ENCODE measurements at regions not wholly inside any gene's neighbourhood (a gene's known extent, or its start where the extent isn't known, plus 50 kb on each side); places are given as distances from the start of the nearest gene placed in this dataset.

- Histone ChIP-seq H3K4me3 (no peak overlapping the region), H3K4me1 (no peaks in the 10 kb centered on the region), H3K36me3 (no peaks in the 10 kb centered on the region), H3K4me2 (no peak overlapping the region), H3K27me3 (no peaks in the 10 kb centered on the region), H3K27ac (no peak overlapping the region), H3K9ac (no peak overlapping the region), H3K9me3 (replicated peaks in 1 of 11) (peaks cover 8 to 15% (median 12%) of the 10 kb centered on the region in 11 experiments; a peak in 19 of 22 replicates), H4K20me1 (no peaks in the 10 kb centered on the region)
- TF ChIP-seq Cebpa-rat (IDR thresholded peaks at IDR 0.05) = no peak
Observed at GRCh38 chr1:14090531-14090930, 390.5 kb downstream of the PRDM2 start.

- Histone ChIP-seq H3K4me3 (no peak overlapping the region), H3K36me3 (no peaks in the 10 kb centered on the region), H3K27me3 (no peaks in the 10 kb centered on the region), H3K4me1 (peaks cover 0 to 7% (median 0%) of the 10 kb centered on the region in 10 experiments; a peak in 3 of 20 replicates), H3K4me2 (no peak overlapping the region), H3K27ac (no peak overlapping the region), H3K9me3 (replicated peaks in 1 of 11) (peaks cover 8 to 14% (median 10%) of the 10 kb centered on the region in 11 experiments; a peak in 19 of 22 replicates), H4K20me1 (no peaks in the 10 kb centered on the region), H3K9ac (no peak overlapping the region)
- TF ChIP-seq Cebpa-rat (IDR thresholded peaks at IDR 0.05) = no peak
Observed at GRCh38 chr1:14094611-14095400, 394.8 kb downstream of the PRDM2 start.

DNA sequence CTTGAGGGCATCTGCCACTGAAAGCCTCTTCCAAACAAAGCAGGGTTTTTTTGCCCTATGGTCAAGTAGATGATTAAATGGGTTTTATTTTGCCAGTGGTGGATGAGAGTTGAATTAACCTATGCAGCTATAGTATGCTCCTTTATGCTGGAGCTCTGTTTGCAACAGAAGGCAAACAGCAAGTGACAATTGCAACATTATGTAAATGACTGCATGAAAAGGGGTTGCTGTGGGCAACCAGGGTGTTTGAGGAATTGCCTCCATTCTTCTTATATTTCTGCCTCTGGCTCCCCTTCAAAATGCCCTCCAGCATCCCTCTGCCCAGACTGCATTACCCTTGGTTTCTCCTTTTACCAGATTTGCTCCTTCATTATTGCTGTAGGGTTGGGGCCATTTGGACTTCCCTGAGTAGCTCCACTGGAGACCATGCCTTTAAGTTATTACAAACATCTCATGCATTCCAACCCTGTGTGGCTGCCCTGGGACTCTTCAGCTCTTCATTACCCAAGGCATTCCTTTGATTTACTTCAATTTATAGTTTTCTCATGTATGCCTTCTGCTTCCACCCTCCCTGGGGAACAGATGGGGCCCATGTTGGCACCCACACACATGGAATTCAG, 398.4 kb downstream of the PRDM2 start:
- Histone ChIP-seq H3K4me3 (no peak overlapping the region), H3K36me3 (no peaks in the 10 kb centered on the region), H3K9ac (no peak overlapping the region), H3K27ac (no peak overlapping the region), H3K27me3 (no peaks in the 10 kb centered on the region), H3K4me2 (no peak overlapping the region), H3K4me1 (peaks cover 0 to 7% (median 0%) of the 10 kb centered on the region in 10 experiments; a peak in 3 of 20 replicates), H4K20me1 (no peaks in the 10 kb centered on the region), H3K9me3 (replicated peaks in 1 of 11) (no peaks in the 10 kb centered on the region)
- TF ChIP-seq Cebpa-rat (IDR thresholded peaks at IDR 0.05) = no peak

GRCh38 chr1:14100444-14100843, 400.5 kb downstream of the PRDM2 start:
- Histone ChIP-seq H3K9ac (no peak overlapping the region), H3K4me3 (no peak overlapping the region), H3K27ac (no peak overlapping the region), H3K4me1 (peaks cover 0 to 7% (median 0%) of the 10 kb centered on the region in 10 experiments; a peak in 3 of 20 replicates), H3K36me3 (no peaks in the 10 kb centered on the region), H4K20me1 (no peaks in the 10 kb centered on the region), H3K9me3 (replicated peaks in 1 of 11) (no peaks in the 10 kb centered on the region), H3K27me3 (no peaks in the 10 kb centered on the region), H3K4me2 (no peak overlapping the region)
- TF ChIP-seq Cebpa-rat (IDR thresholded peaks at IDR 0.05) = no peak

GRCh38 chr1:14100919-14101318, 400.9 kb downstream of the PRDM2 start:
- no peaks in the 10 kb centered on the region for H3K27me3 ChIP-seq
- no peak overlapping the region for H3K27ac ChIP-seq
- H3K9ac ChIP-seq = no peak overlapping the region
- no peak overlapping the region for H3K4me2 ChIP-seq
- peaks cover 0 to 7% (median 0%) of the 10 kb centered on the region in 10 experiments; a peak in 3 of 20 replicates for H3K4me1 ChIP-seq
- no peaks in the 10 kb centered on the region for H3K36me3 ChIP-seq
- H3K4me3 ChIP-seq = no peak overlapping the region
- H4K20me1 ChIP-seq = no peaks in the 10 kb centered on the region
- TF ChIP-seq Cebpa-rat (IDR thresholded peaks at IDR 0.05) = no peak
- no peaks in the 10 kb centered on the region for H3K9me3 ChIP-seq (replicated peaks in 1 of 11)

GRCh38 chr1:14102180-14102579, 402.2 kb downstream of the PRDM2 start:
- no peak overlapping the region for H3K9ac ChIP-seq
- H3K4me2 ChIP-seq = no peak overlapping the region
- no peaks in the 10 kb centered on the region for H4K20me1 ChIP-seq
- H3K4me3 ChIP-seq = no peak overlapping the region
- H3K36me3 ChIP-seq = no peaks in the 10 kb centered on the region
- no peak for TF ChIP-seq Cebpa-rat (IDR thresholded peaks at IDR 0.05)
- H3K27ac ChIP-seq = no peak overlapping the region
- H3K27me3 ChIP-seq = no peaks in the 10 kb centered on the region
- H3K4me1 ChIP-seq = peaks cover 0 to 7% (median 4%) of the 10 kb centered on the region in 10 experiments; a peak in 5 of 20 replicates
- H3K9me3 ChIP-seq (replicated peaks in 1 of 11) = no peaks in the 10 kb centered on the region

DNA sequence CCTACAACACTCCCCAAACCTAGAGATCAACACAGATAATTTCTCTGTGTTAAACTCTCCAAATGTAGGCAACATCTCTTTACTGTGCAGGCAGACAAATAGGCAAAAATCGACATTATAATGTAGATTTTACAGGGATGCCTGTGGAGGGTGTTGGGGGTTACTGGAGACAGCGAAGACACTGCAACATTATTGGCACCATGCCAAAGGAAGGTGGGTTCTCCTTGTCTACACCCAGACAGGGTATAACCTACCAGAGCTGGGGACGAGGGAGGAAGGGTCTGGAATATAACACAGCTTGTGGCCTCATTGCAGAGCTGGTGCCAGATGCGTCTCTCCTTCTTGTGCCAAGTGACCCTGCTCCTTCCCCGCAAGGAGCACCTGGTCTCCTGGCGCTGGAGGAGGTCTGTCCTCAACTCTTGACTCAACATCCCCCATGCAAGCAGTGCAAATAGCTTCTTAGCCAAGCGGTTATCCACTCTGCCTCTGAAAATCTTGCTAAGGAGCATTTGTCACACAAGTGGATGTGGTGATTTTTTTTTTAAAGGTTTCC, 404.0 kb downstream of the PRDM2 start:
- Histone ChIP-seq H4K20me1 (no peaks in the 10 kb centered on the region), H3K9me3 (replicated peaks in 1 of 11) (no peaks in the 10 kb centered on the region), H3K27ac (no peak overlapping the region), H3K36me3 (no peaks in the 10 kb centered on the region), H3K4me2 (no peak overlapping the region), H3K9ac (no peak overlapping the region), H3K4me3 (no peak overlapping the region), H3K4me1 (peaks cover 0 to 5% (median 4%) of the 10 kb centered on the region in 10 experiments; a peak in 5 of 20 replicates), H3K27me3 (no peaks in the 10 kb centered on the region)
- no peak for TF ChIP-seq Cebpa-rat (IDR thresholded peaks at IDR 0.05)

GRCh38 chr1:14106126-14106525, 406.1 kb downstream of the PRDM2 start:
- Histone ChIP-seq H3K4me2 (peak overlapping the region in 2 of 11 experiments; percentile 10 to 18; a peak in 2 of 22 replicates), H3K27me3 (no peaks in the 10 kb centered on the region), H4K20me1 (no peaks in the 10 kb centered on the region), H3K4me1 (peaks cover 0 to 5% (median 0%) of the 10 kb centered on the region in 10 experiments; a peak in 2 of 20 replicates), H3K9ac (no peak overlapping the region), H3K27ac (no peak overlapping the region), H3K9me3 (replicated peaks in 1 of 11) (no peaks in the 10 kb centered on the region), H3K4me3 (no peak overlapping the region), H3K36me3 (no peaks in the 10 kb centered on the region)
- TF ChIP-seq Cebpa-rat (IDR thresholded peaks at IDR 0.05) = no peak

DNA sequence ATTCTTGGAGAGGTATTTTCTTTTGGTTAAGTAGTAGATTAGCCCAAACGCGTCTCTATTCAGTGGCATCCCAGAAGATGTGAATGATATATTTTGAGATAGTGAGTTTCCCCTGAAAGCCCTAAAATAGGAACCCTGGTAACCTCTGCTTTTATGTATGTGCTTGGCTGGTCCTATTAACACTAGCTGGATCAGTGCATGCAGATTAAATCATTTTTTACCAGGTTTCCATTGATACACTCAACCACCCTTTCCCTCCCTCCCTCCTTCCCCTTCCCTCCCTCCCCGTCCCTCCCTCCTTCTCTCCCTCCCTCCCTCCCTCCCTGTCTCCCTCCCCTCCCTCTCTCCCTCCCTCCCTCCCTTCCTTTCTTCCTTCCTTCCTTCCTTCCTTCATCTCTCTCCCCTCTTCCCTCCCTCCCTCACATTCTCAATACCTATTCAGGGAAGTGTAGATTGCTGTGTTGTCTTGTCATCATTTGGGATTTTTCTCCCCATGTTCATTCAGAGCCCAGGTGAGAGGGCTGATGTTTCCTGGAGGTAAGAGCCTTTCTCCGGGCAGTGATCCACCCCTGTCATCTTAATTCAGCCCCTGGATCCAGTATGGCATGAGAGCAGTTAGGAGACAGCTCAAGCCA, 406.8 kb downstream of the PRDM2 start:
- H3K4me1 ChIP-seq = peaks cover 0 to 7% (median 0%) of the 10 kb centered on the region in 10 experiments; a peak in 2 of 20 replicates

More for the DNA sequence above, 406.8 kb downstream of the PRDM2 start:
- Histone ChIP-seq H3K27ac (no peak overlapping the region), H3K4me3 (no peak overlapping the region), H3K9me3 (replicated peaks in 1 of 11) (no peaks in the 10 kb centered on the region), H3K4me2 (0 out of 22 replicates have a peak overlapping the region, but pooled peaks of 1 of the 11 experiments have one; percentile 10), H4K20me1 (no peaks in the 10 kb centered on the region), H3K27me3 (no peaks in the 10 kb centered on the region), H3K9ac (no peak overlapping the region), H3K36me3 (no peaks in the 10 kb centered on the region)
- TF ChIP-seq Cebpa-rat (IDR thresholded peaks at IDR 0.05) = no peak

Data from BLaER1 treated with 17β-estradiol and CSF1 and Interleukin-3, amounts not matched to agents 10 nM and 100 nM (cell line).